ENCODE measurements at regions not wholly inside any gene's neighbourhood (a gene's known extent, or its start where the extent isn't known, plus 50 kb on each side); places are given as distances from the start of the nearest gene placed in this dataset.

DNA sequence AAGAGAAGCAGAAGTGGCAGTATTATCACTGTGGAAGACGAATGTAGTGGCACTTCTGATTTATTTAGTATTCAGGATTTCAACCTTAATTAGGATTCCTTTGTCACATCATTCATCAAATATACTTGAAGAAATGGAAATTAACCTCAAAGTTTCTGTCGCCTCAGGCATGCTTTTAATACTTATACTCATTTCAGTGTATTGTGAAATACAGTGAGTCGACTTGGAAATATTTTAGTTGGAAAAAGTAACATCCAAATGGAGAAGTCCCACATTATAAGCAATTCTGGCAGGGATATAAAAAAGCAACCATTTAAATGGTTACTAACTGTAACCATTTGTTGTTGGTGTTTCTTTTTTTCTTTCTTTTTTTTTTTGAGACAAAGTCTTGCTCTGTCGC is 648.8 kb downstream of the ARL4A start:
- DNase-seq, result no peak

DNA sequence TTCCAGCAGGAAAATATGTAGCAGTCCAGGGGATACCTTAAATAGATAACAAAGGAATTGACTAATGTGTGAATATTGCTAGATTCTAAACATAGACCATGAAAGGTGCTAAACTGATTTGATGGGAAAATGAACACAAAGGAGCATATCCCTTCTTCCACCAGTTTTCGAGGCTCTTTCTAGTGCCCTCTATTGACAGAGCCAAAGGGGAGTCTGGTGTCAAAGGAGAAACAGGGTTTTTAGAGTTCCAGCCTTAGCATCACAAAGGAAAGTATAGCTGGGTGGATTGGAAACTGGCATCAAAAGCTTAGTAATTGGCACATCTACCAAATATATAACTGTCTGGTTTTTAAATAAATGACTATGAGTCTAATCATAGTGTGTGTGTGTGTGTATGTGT is 636.8 kb downstream of the ETV1 start:
- DNase-seq, result no peak

- no peak for DNase-seq
Observed at GRCh38 chr7:13359656-13360055, 629.8 kb downstream of the ETV1 start.

GRCh38 chr7:13386741-13387140 is 602.7 kb downstream of the ETV1 start:
- no peak for DNase-seq

DNA sequence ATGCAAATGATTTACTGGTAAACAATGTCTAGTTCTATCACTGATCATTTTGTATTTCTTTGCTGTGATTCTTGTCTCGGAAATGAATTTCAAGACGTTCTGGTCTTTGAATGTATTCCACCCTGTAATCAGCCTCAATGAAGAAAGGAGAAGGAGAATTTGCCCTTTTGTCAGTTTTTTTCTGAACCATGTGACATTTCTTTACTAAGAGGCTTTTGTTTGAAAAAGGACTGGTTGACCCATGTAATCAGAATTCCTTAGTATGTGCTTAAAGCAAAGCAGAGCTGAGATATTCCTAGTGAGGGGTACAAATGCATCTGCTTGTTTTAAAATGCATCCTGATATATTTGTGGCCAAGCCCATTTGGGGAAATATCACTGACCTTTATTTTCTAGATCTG is 581.6 kb downstream of the ETV1 start:
- no peak for DNase-seq

- DNase-seq, result no peak
Observed at GRCh38 chr7:13411151-13411550, 578.3 kb downstream of the ETV1 start.

DNA sequence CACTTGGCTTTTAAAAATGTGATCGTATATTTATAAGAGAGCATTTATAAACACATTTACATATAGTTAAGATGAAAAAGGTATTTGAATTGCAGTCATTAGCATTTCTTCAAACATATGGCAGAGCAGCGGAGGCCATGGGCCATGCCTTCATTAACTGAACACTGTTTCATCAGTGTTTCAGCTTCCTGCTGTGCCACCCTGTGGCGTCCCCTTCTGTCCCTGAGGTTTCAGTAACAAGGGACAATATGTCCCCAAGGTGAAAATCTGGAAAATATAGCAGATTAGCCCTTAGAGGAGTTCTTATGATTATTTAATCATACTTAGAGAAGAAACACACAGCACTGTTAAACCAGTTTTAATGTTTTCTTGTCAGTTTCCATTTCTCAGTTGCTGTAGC is 577.8 kb downstream of the ETV1 start:
- DNase-seq, result no peak

DNA sequence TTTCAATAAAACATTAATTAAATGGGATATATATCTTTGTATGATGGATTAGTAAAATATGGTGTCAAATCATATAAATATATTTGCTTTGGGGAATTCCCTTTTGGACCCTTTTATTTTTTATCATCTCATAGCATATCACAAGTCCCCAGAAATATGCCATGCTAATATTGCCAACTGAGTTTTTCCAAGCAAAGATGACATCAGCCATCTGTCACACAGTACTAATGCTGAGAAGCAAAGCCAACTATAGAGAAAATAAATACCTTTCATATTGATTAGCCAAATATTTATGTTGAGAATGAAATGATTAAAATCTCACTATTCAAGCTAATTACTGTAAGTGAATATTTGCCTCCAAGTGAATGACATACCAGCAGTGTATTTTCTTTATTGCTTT is 575.3 kb downstream of the ETV1 start:
- no peak for DNase-seq

DNA sequence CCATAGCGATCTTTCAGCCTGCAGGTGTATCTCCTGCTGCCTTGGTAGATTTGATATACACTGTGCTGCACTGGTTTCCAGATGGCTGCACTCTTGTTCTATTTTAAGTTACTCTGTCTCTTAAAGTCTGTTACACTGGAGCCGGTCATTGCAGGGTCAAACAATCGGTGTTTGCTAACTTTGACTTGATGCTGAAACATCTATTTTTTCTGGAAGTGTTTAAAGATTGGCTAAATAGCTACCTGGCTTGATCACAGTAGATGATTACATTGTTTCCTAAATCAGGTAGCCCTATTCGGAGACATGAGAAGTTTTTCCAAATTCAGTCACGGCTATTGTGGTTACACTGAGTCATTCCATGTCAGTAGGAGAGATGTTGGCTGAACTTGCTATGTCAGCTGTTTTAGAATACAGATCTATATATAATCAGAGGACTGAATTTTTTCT is 574.8 kb downstream of the ETV1 start:
- no peak for DNase-seq

DNA sequence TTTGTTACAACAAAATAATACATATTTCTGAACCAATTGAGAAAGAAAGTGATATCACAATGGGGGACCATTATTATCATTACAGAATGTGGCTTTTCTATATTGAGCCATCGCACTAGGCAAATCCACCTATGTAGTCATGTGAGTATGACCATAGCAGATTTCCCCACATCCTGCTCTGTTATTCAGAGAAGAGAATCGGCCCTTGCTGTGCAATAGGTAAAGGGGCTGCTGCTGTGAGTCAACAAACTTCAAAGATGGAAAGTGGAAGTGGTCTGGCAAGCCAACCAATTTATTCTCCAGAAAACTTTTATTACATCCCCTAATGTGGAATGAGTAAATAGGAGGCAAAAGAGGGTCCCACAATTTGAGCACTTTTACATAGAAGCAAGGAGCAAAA is 573.4 kb downstream of the ETV1 start:
- DNase-seq, result no peak

DNA sequence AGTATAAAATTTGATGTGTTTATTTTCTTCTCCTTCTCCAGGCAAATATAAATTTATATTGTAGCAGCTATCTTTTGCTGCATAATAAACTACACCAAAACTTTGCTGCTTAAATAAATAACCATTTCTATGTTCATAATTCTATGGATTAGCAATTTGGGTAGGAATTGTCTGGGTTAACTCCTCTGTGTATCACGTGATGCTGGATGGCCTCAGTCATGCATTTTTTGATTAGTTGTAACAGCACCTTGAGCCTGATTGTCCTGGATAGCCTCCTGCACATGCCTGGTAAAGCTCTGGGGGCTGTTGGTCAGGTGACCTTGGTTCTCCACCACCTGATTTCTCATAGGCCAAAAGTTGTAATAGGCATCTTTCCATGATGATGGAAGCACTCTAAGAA is 572.9 kb downstream of the ETV1 start:
- no peak for DNase-seq

DNA sequence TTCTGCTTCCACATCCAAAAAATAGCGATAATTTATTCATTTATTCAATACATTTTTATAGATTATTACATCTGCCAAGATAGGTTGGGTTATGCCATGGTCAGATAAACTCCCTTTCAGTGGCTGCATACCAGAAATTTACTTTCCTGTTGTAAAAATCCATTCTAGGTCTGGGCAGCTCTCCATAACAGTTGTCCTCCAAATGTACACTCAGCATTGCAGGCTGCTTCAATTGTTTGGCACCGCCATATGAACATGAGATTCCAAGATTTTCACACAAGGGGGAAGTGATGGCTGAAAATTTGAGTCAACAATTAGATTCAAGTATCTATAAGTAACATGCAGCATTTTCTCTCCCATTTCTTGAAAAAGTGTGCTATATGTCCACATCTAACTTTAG is 568.7 kb downstream of the ETV1 start:
- DNase-seq, result no peak

DNA sequence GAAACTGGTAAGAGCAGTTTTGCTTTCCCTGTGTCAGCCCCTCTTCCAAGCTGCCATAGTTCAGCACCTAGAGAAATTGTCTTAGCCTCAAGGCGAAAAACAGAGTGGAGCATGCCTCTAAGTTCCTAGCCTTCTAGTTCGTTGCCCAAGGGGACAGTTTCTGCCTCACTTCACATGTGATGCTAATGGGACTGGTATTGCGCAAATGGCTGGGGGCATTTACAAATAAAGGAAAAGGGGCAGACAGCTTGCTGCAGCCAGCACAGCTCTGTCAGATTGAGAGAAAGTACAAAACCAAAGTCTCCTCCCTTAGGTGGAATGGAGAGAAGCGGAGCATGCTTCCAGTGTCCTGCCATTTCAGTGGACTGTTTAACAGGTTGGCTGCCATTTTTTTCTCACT is 567.7 kb downstream of the ETV1 start:
- DNase-seq, result no peak

DNA sequence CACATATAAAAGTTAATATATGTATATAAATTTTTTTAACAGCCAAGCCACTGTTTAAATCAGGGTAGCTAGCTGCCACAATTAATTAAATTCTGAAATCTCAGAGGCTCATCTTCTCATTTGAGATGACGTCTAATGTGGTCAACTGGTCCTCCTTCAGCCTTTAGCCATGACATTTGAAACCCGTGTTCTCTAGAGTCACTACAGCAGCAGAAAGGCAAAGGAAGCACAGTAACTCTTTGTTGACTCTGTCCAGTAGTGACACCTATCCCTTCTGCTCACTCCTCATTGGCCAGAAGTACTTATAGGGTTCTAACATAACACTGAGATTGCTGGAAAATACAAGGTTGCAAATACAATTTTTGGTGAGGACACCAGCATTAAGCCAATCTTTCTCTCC is 555.5 kb downstream of the ETV1 start:
- no peak for DNase-seq

DNA sequence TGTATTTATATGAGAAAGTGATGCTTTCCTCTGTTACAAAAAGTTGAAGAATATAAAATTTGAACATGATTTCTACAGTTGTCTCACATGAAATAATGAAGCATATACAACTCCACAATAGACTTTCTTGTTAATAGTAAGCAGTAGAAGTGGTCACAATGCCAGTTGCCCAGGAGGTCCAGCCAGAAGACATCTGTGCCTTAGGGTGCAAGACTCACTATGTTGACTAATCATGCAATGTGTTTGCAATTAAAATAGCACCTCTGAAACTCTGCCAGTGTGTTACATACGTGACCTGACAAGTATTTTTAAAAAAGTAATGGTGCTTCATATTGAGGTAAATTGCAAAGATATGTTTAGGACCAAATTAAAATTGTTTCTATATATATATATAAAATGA is 547.2 kb downstream of the ETV1 start:
- DNase-seq, result no peak

- no peak for DNase-seq
Observed at GRCh38 chr7:13447637-13448036, 541.8 kb downstream of the ETV1 start.

- DNase-seq, result no peak
Observed at GRCh38 chr7:13448243-13448642, 541.2 kb downstream of the ETV1 start.

GRCh38 chr7:13449460-13449859 is 540.0 kb downstream of the ETV1 start:
- DNase-seq, result no peak

DNA sequence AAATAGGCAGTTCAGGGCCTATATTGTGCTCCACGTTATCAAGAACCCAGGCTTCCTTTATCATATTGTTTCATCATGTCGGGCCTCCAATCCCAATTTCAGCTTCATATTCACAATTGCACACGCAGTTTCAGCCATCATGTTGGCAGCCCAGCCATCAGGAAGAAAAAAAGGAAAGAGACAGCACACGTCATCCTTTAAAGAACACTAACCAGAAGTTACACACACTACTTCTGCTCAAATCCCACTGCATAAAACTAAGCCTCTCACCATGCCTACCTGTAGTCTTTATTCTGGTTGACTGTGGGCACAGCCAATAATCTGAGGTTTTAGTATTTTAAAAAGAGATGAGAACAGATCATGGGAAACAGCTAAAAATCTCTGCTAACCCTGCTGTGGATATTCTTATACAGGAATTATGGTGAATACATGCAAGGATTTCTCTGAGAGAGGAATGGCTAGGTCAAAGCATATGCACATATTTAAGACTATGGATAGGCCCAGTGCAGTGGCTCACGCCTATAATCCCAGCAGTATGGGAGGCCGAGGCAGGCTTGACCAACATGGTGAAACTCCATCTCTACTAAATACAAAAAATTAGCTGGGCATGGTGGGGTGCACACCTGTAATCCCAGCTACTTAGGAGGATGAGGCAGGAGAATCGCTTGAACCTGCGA is 534.4 kb downstream of the ETV1 start:
- no peak for DNase-seq

DNA sequence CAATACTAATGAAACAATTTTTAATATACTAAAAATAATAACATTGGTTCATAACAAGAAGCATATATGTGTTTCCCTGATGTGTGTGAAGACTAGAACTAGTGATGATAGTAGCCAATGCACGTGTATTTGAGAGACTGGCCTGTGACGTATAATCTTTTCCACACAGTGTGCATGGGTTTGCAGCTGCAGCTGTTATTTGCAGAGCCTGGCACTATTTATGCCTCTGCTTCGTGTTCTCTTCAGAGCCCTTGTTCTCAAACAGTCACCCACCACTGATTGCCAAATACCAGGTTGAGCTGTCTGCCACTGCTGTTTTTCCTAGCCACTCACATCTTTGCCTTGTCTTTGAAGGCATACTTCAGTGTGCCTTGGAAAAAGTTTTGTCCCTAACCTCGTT is 531.7 kb downstream of the ETV1 start:
- DNase-seq, result no peak

DNA sequence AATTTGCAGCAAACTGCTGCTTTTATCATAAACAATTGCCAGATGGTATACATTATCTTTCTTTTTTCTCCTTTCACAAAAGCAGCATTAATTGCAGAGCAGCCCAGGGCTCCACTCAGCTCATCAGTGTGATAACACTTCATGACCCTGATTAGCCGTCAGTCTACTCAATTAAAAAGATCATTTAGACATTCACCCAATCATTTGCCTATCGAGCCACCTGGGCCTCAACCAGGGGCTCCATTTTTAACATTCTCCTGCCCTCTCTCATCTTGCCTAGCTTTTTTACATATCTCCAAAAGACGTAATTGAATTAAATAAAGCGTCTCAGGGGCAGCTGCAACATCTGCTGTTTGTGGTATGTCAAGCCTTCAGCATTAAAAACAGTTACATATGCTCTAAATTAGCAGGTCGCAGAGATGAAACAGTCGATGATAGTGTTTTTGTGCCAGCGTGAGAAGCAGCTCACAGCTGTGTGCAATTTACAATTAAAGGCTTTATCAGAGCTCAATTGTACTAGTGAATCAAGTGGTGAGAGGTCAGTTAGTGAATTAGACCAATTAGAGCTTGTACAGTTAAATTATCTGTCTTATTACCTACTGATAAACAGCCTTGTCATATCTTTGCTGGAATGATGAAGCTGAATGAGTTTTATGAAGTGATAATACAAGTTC is 522.5 kb downstream of the ETV1 start:
- no peak for DNase-seq

DNA sequence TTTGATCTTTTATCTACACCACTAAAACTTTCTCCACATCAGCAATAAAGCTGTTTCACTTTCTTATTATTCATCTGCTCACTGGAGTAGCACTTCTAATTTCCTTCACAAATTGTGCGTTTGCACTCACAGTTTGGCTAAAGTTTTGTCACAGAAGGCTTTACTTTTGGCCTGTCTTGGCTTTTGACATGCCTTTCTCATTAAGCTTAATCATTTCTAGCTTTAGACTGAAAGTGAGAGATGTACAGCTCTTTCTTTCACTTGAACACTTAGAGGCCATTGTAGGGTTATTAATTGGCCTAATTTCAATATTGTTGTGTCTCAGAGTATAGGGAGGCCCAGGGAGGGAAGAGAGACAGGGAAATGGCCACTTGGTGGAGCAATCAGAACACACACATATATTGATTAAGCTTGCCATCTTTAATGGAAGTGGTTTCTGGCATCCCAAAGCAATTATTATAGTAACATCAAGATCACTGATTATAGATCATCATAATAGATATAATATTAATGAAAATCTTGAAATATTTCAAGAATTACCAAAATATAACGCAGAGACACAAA is 512.5 kb downstream of the ETV1 start:
- DNase-seq, result no peak

DNA sequence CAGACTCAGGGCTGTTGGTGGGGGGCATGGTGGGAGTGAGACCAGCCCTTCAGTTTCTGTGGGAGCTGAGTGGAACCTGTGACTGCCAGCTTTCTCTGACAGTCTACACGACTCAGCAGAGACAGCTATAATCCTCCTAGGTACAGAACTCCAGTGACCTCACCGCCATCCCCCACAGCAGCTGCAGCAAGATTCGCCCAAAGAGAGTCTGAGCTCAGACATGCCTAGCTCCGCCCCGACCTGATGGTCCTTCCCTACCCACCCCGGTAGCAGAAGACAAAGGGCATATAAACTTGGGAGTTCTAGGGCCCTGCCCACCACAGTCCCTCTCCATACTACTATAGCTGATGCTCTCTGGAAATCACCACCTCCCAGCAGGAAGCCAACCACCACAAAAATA is 500.1 kb downstream of the ETV1 start:
- DNase-seq, result no peak

- DNase-seq, result no peak
Observed at GRCh38 chr7:13496976-13497375, 492.5 kb downstream of the ETV1 start.

GRCh38 chr7:13508586-13508985 is 480.9 kb downstream of the ETV1 start:
- DNase-seq, result no peak

Data from T-helper 2 cell (primary cell).